Large intestine (tissue), 3 donors: ENCODE measurements at regions not wholly inside any gene's neighbourhood (a gene's known extent, or its start where the extent isn't known, plus 50 kb on each side); places are given as distances from the start of the nearest gene placed in this dataset.
"Not testable (repeated sequence)": the region's sequence is repeated elsewhere in the genome, so short reads cannot be mapped to it uniquely, and the experiment has no call there.

Source experiments
- DNase-seq, 2 donors: peaks; one replicate each; pipeline versions ENCODE4 v3.0.0 to v3.0.0-alpha.2; 2013
- H3K27ac ChIP-seq: one replicate; pipeline ENCODE4 v1.5.1; 2013; ENCODE audit warnings: low read length
- H3K27me3 ChIP-seq: 2 replicates; pipeline ENCODE4 v1.6.1; 2013; ENCODE audit warnings: low read length; ENCODE audit not compliant: control insufficient read depth, insufficient read depth
- H3K36me3 ChIP-seq: 2 replicates; pipeline ENCODE4 v1.6.1; 2013; ENCODE audit warnings: low read length; ENCODE audit not compliant: control insufficient read depth, insufficient read depth
- H3K4me1 ChIP-seq: one replicate; pipeline ENCODE4 v1.6.1; 2013; ENCODE audit warnings: low read length; ENCODE audit not compliant: control insufficient read depth, insufficient read depth
- H3K4me3 ChIP-seq: one replicate; pipeline ENCODE4 v1.5.1; 2013; ENCODE audit warnings: low read length
- H3K9me3 ChIP-seq: one replicate; pipeline ENCODE4 v1.6.1; 2013; ENCODE audit warnings: mild to moderate bottlenecking, low read depth, low read length, moderate library complexity; ENCODE audit not compliant: control insufficient read depth
- WGBS: methylation state at CpG from one replicate; pipeline ENCODE4 v1.1.5; 2013; ENCODE audit warnings: low lambda C conversion rate; ENCODE audit not compliant: insufficient coverage; 5-methylcytosine and 5-hydroxymethylcytosine counted together

- 83% methylated on average over 1 of the region's 1 CpG for WGBS
- H3K27me3 ChIP-seq, result no peaks in the 10 kb centered on the region
- H3K27ac ChIP-seq, result no peak overlapping the region
- no peaks in the 10 kb centered on the region for H3K36me3 ChIP-seq
- DNase-seq, result no peak
- H3K4me3 ChIP-seq, result no peak overlapping the region
- H3K4me1 ChIP-seq, result no peaks in the 10 kb centered on the region
- H3K9me3 ChIP-seq, result no peaks in the 10 kb centered on the region
These were observed 235.2 kb upstream of the LINC00305 start for GRCh38 chr18:64384101-64384500.

GRCh38 chr18:64380117-64380516, 231.2 kb upstream of the LINC00305 start:
- Histone ChIP-seq H3K36me3 (no peaks in the 10 kb centered on the region), H3K4me1 (no peaks in the 10 kb centered on the region), H3K27ac (no peak overlapping the region), H3K27me3 (no peaks in the 10 kb centered on the region), H3K4me3 (no peak overlapping the region), H3K9me3 (peaks cover under 1% of the 10 kb centered on the region)
- WGBS, result no CpG with 5 or more reads among the region's 1 CpG
- DNase-seq, result no peak

DNA sequence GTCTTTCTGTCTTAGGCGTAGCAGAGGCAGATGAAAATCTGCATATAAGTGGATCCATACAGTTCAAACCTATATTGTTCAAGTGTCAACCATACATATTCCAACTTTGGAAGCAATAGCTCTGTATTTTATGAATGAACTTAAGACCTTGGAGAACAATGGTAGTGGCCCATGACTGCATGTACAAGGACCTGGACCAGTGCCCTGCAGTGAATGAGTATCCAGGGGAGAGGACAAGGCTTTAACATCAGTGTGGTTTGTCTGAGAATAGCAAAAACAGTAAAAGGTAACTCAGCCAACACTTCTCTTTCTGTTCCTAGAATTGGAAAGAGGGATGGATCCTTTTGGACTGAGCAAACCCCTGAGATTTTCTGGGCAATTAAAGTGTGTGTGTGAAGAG, 230.8 kb upstream of the LINC00305 start:
- no CpG with 5 or more reads among the region's 1 CpG for WGBS
- Histone ChIP-seq H3K4me3 (no peak overlapping the region), H3K27ac (no peak overlapping the region), H3K9me3 (peaks cover 5% of the 10 kb centered on the region), H3K27me3 (no peaks in the 10 kb centered on the region), H3K36me3 (no peaks in the 10 kb centered on the region), H3K4me1 (no peaks in the 10 kb centered on the region)
- DNase-seq, result no peak

- Histone ChIP-seq H3K9me3 (peaks cover 9% of the 10 kb centered on the region), H3K4me1 (no peaks in the 10 kb centered on the region), H3K27ac (no peak overlapping the region), H3K4me3 (no peak overlapping the region), H3K36me3 (no peaks in the 10 kb centered on the region), H3K27me3 (no peaks in the 10 kb centered on the region)
- no CpG with 5 or more reads among the region's 4 CpGs for WGBS
- DNase-seq, result no peak
These were observed 228.6 kb upstream of the LINC00305 start for GRCh38 chr18:64377446-64377845.

DNA sequence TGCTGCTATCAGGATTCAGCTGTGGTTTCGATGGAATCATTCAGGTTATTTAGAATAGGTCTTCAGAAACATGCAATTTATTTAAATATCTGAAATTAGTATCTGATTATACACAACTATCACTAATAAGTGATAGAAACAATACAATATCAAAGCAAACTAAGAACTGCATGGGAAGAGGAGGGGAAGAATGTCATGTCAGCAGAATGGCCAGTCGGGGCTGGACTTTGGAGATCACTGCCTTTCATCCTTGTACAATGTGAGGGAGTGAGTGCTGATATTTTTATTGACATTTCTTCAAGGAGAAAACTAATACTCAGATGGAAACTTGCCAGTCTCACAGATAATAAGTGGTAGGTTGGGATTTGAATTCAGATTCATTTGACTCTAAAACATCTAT, 224.0 kb upstream of the LINC00305 start:
- Histone ChIP-seq H3K36me3 (no peaks in the 10 kb centered on the region), H3K4me1 (no peaks in the 10 kb centered on the region), H3K4me3 (no peak overlapping the region), H3K27ac (no peak overlapping the region), H3K9me3 (peaks cover 9% of the 10 kb centered on the region), H3K27me3 (no peaks in the 10 kb centered on the region)
- DNase-seq, result no peak
- no CpG with 5 or more reads among the region's 2 CpGs for WGBS

DNA sequence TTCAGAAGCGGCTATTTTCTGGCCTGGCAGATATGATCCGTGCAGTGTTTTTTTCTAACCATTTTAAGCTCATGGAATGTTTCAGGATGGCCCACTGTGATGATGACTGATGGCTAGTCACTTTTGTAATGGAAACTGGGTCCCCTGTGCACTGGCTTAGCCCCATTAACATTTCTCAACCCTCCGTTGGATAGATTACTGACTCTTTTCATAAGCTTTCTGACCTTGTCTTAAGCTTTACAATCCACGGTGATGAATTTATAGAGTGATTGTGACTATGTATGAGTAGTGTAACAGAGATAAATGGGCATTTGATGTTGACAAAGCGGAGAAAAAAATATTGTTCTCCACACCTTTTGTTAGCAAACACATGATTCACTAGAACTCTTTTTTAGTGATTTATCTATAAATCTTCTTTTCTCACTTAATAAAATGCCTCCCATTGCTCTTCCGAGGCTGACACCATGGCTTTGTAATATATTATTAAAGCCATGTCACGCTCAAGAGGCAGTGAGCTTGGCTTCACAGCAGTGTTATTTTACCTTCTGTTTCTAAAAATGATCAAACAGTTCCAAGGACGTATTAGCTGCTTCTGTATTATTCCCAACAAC, 221.0 kb upstream of the LINC00305 start:
- H3K4me1 ChIP-seq, H3K4me3 ChIP-seq, H3K27ac ChIP-seq, H3K27me3 ChIP-seq, H3K36me3 ChIP-seq, H3K9me3 ChIP-seq, DNase-seq: not testable (repeated sequence)
- WGBS, result 100% methylated on average over 1 of the region's 8 CpGs

DNA sequence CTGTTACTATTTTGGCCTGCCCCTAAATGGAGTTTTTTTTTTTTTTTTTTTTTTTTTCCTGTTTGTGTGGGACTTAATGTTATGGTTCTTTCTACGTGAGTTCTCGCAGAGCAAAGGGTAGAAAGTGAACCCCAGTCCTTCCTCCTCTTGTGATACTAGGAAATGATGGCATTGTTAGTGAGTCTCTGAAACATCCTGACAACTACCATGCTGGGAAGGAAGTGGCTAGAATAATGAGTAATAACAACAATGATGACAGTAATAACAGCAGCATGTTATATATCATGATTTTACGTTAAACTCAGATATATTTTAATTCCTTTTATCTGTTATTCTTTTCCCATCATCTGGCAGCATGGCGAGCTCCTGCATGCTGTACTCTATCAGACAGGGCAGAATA, 216.2 kb upstream of the LINC00305 start:
- no peaks in the 10 kb centered on the region for H3K36me3 ChIP-seq
- no peak overlapping the region for H3K4me3 ChIP-seq
- 100% methylated on average over 1 of the region's 4 CpGs for WGBS
- no peak for DNase-seq
- H3K27me3 ChIP-seq, result no peaks in the 10 kb centered on the region
- no peak overlapping the region for H3K27ac ChIP-seq
- no peaks in the 10 kb centered on the region for H3K4me1 ChIP-seq
- peaks cover 3% of the 10 kb centered on the region for H3K9me3 ChIP-seq

DNA sequence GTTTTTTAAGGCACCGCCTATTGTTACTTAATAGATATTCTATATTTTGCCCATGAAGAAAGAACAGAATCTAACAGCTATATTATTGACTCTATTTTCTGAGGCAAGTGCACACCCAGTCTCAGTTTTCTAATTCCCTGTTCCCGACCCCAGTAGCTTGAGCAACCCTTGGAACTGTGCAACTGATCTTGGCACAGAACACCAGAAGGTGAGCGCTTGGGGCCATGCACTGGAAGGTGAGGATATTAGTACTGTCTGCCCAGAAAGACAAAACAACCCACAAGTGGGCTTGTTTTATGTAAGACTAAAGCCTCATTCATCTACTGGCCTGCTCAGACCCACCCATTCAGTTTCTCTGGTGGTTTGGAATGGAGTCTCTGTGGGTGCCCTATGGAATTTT, 188.8 kb upstream of the LINC00305 start:
- H3K4me1 ChIP-seq, result no peaks in the 10 kb centered on the region
- 100% methylated on average over 1 of the region's 3 CpGs for WGBS
- no peaks in the 10 kb centered on the region for H3K36me3 ChIP-seq
- no peak overlapping the region for H3K27ac ChIP-seq
- H3K27me3 ChIP-seq, result no peaks in the 10 kb centered on the region
- H3K9me3 ChIP-seq, result no peaks in the 10 kb centered on the region
- no peak for DNase-seq
- H3K4me3 ChIP-seq, result no peak overlapping the region

GRCh38 chr18:64337018-64337417, 188.1 kb upstream of the LINC00305 start:
- no peak for DNase-seq
- Histone ChIP-seq H3K4me3 (no peak overlapping the region), H3K27ac (no peak overlapping the region), H3K36me3 (no peaks in the 10 kb centered on the region), H3K4me1 (no peaks in the 10 kb centered on the region), H3K27me3 (no peaks in the 10 kb centered on the region), H3K9me3 (no peaks in the 10 kb centered on the region)
- no CpG with 5 or more reads among the region's 2 CpGs for WGBS

GRCh38 chr18:64334748-64335147, 185.9 kb upstream of the LINC00305 start:
- no CpG with 5 or more reads among the region's 2 CpGs for WGBS
- Histone ChIP-seq H3K27ac (no peak overlapping the region), H3K27me3 (no peaks in the 10 kb centered on the region), H3K9me3 (no peaks in the 10 kb centered on the region), H3K36me3 (no peaks in the 10 kb centered on the region), H3K4me3 (no peak overlapping the region), H3K4me1 (no peaks in the 10 kb centered on the region)
- DNase-seq, result no peak

DNA sequence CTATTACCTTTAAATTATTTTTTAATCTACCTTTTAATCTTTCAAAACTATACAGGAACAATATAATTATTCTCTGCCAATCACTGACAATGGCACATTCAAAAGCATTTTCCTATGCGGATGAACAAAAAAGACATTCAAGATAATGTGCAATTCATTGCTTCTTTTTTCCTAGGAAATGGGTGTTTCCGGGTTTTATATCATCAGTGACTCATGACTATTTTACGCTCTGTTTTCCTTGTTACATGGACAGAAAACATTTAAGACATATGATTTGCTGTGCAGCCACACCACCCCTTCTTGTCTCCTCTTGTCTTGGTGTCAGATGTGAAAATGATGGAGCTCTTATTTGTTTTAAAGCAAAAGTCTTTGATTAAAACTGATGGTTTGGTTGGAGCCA, 184.7 kb upstream of the LINC00305 start:
- Histone ChIP-seq H3K27ac (no peak overlapping the region), H3K27me3 (no peaks in the 10 kb centered on the region), H3K36me3 (no peaks in the 10 kb centered on the region), H3K4me3 (no peak overlapping the region), H3K4me1 (no peaks in the 10 kb centered on the region), H3K9me3 (no peaks in the 10 kb centered on the region)
- no peak for DNase-seq
- WGBS, result 100% methylated on average over 1 of the region's 3 CpGs
